Upper lobe of left lung (tissue), 4 donors: ENCODE measurements at regions not wholly inside any gene's neighbourhood (a gene's known extent, or its start where the extent isn't known, plus 50 kb on each side); places are given as distances from the start of the nearest gene placed in this dataset.

Experiments used
- POLR2A ChIP-seq, 4 donors: fragments of 450-650 bp; IDR thresholded peaks; one replicate each; pipeline ENCODE4 v1.5.1; 2016 to 2017; ENCODE audit warnings: antibody characterized with exemption in 4 of 4, mild to moderate bottlenecking in 2 of 4
- POLR2AphosphoS5 ChIP-seq, 2 donors: sonication (generic); formaldehyde crosslinking; IDR thresholded peaks; one replicate each; pipeline ENCODE4 v1.5.1; 2017; ENCODE audit warnings: antibody characterized with exemption in 2 of 2
- TF ChIP-seq, protein P1 (sequence below), 6 experiments: fragments of 450-650 bp in 4 of 6; fragments of 200-600 bp in 2 of 6; sonication (generic) in 2 of 6; IDR thresholded peaks; one replicate each; pipeline ENCODE4 v1.5.1; 2016 to 2019; ENCODE audit warnings: antibody characterized with exemption in 6 of 6

DNA sequence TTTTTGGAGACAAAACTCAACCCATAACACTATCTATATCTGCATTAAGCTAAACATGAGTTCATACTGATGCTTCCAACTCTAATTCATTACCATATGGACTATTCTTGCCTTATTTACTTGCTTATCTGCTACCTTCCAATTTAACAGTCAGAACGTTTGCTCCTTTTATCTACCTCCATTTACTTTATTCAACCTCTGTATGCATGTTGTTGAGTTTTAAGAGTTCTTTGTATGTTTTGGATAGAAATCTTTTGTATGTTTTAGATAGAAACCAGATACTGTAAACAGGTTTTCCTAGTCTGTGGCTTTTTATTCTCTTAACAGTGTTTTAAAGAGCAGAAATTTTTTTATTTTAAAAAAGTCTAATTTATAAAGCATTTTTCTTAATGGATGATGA, 542.2 kb upstream of the NDST4 start:
- TF ChIP-seq POLR2A (IDR thresholded peaks at IDR 0.05) (no peak), POLR2AphosphoS5 (IDR thresholded peaks at IDR 0.05) (no peak)
- TF ChIP-seq, protein P1, sequence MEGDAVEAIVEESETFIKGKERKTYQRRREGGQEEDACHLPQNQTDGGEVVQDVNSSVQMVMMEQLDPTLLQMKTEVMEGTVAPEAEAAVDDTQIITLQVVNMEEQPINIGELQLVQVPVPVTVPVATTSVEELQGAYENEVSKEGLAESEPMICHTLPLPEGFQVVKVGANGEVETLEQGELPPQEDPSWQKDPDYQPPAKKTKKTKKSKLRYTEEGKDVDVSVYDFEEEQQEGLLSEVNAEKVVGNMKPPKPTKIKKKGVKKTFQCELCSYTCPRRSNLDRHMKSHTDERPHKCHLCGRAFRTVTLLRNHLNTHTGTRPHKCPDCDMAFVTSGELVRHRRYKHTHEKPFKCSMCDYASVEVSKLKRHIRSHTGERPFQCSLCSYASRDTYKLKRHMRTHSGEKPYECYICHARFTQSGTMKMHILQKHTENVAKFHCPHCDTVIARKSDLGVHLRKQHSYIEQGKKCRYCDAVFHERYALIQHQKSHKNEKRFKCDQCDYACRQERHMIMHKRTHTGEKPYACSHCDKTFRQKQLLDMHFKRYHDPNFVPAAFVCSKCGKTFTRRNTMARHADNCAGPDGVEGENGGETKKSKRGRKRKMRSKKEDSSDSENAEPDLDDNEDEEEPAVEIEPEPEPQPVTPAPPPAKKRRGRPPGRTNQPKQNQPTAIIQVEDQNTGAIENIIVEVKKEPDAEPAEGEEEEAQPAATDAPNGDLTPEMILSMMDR (IDR thresholded peaks at IDR 0.05), result no peak
